K562 (cell line): ENCODE measurements at regions not wholly inside any gene's neighbourhood (a gene's known extent, or its start where the extent isn't known, plus 50 kb on each side); places are given as distances from the start of the nearest gene placed in this dataset.

Experiments
- ATAC-seq: fragments of 200-7000 bp; cut with Tn5 transposase; 3 replicates; pipeline ENCODE4 v1.9.1; 2020; ENCODE audit warnings: moderate library complexity
- BruUV-seq: library from RNA; stranded (reverse); fragments of 400-500 nt; replicated peaks from 2 replicates; lab custom pipeline; 2021; lab: Mats Ljungman, UMichigan
- CTCF ChIA-PET: fragments of 300-600 bp; formaldehyde crosslinking; extraction: SDS; loops from one replicate; lab custom pipeline; 2021; ENCODE audit warnings: low intra/inter-chr PET ratio; lab: Yijun Ruan, JAX
- POLR2A ChIA-PET: fragments of 300-600, 350-650 bp; sonication (Branson Sonifier 250); formaldehyde crosslinking; extraction: SDS; loops from one replicate; lab custom pipeline; 2021; ENCODE audit warnings: antibody characterized with exemption, inconsistent platforms; lab: Yijun Ruan, JAX
- DNase-seq, 4 experiments: peaks; one replicate each; pipeline versions ENCODE4 v3.0.0 to v3.0.0-alpha.2; 2011 to 2018; ENCODE audit warnings: low spot score in 3 of 4, mixed read lengths in 3 of 4; ENCODE audit errors: extremely low read depth in 1 of 4
- FAIRE-seq: peaks from 2 replicates; lab custom pipeline; 2011; peaks lifted over from hg19 to GRCh38; lab: Jason Lieb, UNC
- H2AFZ ChIP-seq: 2 replicates; pipeline ENCODE4 v1.6.0; 2011; ENCODE audit warnings: low read depth, low read length, control low read depth, inconsistent platforms
- H3K27ac ChIP-seq: fragments of 200-600 bp; 3 replicates; pipeline ENCODE4 v1.8.0; 2011; ENCODE audit warnings: low read depth, mild to moderate bottlenecking, control low read depth, inconsistent platforms, low read length, moderate library complexity, mixed read lengths; ENCODE audit errors: extremely low read depth
- H3K27me3 ChIP-seq, 2 experiments: fragments of 300-600 bp in 1 of 2; 2 replicates in 1 of 2; 3 replicates in 1 of 2; pipeline versions ENCODE4 v1.6.0 to v1.8.0; 2011; ENCODE audit warnings: inconsistent platforms in 2 of 2, low read length in 2 of 2, mild to moderate bottlenecking in 1 of 2, mixed read lengths in 1 of 2, moderate library complexity in 1 of 2; ENCODE audit not compliant: control insufficient read depth in 2 of 2, insufficient read depth in 2 of 2
- H3K36me3 ChIP-seq: fragments of 300-600 bp; 3 replicates; pipeline ENCODE4 v1.8.0; 2011; ENCODE audit warnings: mild to moderate bottlenecking, low read length, inconsistent platforms; ENCODE audit not compliant: control insufficient read depth, insufficient read depth
- H3K4me1 ChIP-seq, 2 experiments: fragments of 200-600 bp in 1 of 2; replicated peaks in 1 of 2; 2 replicates in 1 of 2; 3 replicates in 1 of 2; pipeline versions ENCODE4 v1.5.1 to v1.8.0; 2011; ENCODE audit warnings: inconsistent platforms in 2 of 2, low read length in 2 of 2, mild to moderate bottlenecking in 1 of 2, mixed read lengths in 1 of 2, moderate library complexity in 1 of 2; ENCODE audit not compliant: control insufficient read depth in 2 of 2, insufficient read depth in 2 of 2
- H3K4me2 ChIP-seq: 2 replicates; pipeline ENCODE4 v1.6.1; 2011; ENCODE audit warnings: low read length, control low read depth, inconsistent platforms, mixed read lengths; ENCODE audit not compliant: insufficient read depth
- H3K4me3 ChIP-seq: fragments of 200-600 bp; sonication (generic), shearing (Covaris generic); 2 replicates; pipeline ENCODE4 v1.5.1; 2016; ENCODE audit warnings: control low read depth, inconsistent platforms
- H3K79me2 ChIP-seq: fragments of 200-600 bp; 3 replicates; pipeline ENCODE4 v1.8.0; 2011; ENCODE audit warnings: low read length, inconsistent platforms; ENCODE audit not compliant: control insufficient read depth, insufficient read depth
- H3K9ac ChIP-seq, 2 experiments: 2 replicates each; pipeline versions ENCODE4 v1.6.0 to v1.6.1; 2011; ENCODE audit warnings: low read depth in 2 of 2, low read length in 2 of 2, control low read depth in 1 of 2, inconsistent platforms in 1 of 2, mild to moderate bottlenecking in 1 of 2, mixed read lengths in 1 of 2; ENCODE audit not compliant: insufficient read depth in 1 of 2
- H3K9me1 ChIP-seq: one replicate; pipeline ENCODE4 v1.6.0; 2011; ENCODE audit warnings: inconsistent platforms, mild to moderate bottlenecking, low read length, moderate library complexity; ENCODE audit not compliant: control insufficient read depth, insufficient read depth
- H3K9me3 ChIP-seq: replicated peaks from 2 replicates; pipeline ENCODE4 v1.5.1; 2011; ENCODE audit warnings: low read depth, low read length, inconsistent platforms; ENCODE audit not compliant: control insufficient read depth, insufficient read depth
- H4K20me1 ChIP-seq: replicated peaks from 2 replicates; pipeline ENCODE4 v1.6.1; 2011; ENCODE audit warnings: low read length, inconsistent platforms, mixed read lengths; ENCODE audit not compliant: control insufficient read depth, insufficient read depth
- CXXC5 ChIP-seq: fragments of 250-450 bp; sonication (Bioruptor Pico); IDR thresholded peaks from 2 replicates; pipeline ENCODE4 v1.8.0; 2022; ENCODE audit warnings: inconsistent platforms, mild to moderate bottlenecking, moderate library complexity
- DACH1 ChIP-seq: fragments of 450-650 bp; IDR thresholded peaks from 2 replicates; pipeline ENCODE4 v1.6.1; 2018; ENCODE audit not compliant: partially characterized antibody
- ELF4 ChIP-seq: fragments of 450-650 bp; formaldehyde crosslinking; IDR thresholded peaks from 2 replicates; pipeline ENCODE4 v1.4.0; 2022; ENCODE audit warnings: missing genetic modification characterization
- NFRKB ChIP-seq: fragments of 450-650 bp; IDR thresholded peaks from 2 replicates; pipeline ENCODE4 v1.6.1; 2016; ENCODE audit warnings: low read depth
- RBFOX2 ChIP-seq: fragments of 200-400 bp; formaldehyde crosslinking; IDR thresholded peaks from 2 replicates; pipeline ENCODE4 v1.6.1; 2017; ENCODE audit warnings: low read depth, mild to moderate bottlenecking, low read length, moderate library complexity
- SETDB1 ChIP-seq: IDR thresholded peaks from one replicate; pipeline ENCODE4 v1.6.1; 2012; ENCODE audit warnings: low read length, control low read depth, inconsistent platforms
- SUPT5H ChIP-seq: fragments of 450-650 bp; IDR thresholded peaks from 2 replicates; pipeline ENCODE4 v1.6.1; 2016
- TAF1 ChIP-seq: IDR thresholded peaks from 2 replicates; pipeline ENCODE4 v1.6.1; 2011; ENCODE audit warnings: mild to moderate bottlenecking, low read length, moderate library complexity; ENCODE audit not compliant: insufficient read depth, control insufficient read depth, severe bottlenecking; ENCODE audit errors: extremely low read depth
- THRAP3 ChIP-seq: fragments of 450-650 bp; IDR thresholded peaks from 2 replicates; pipeline ENCODE4 v1.6.1; 2016; ENCODE audit warnings: mild to moderate bottlenecking, inconsistent platforms, borderline replicate concordance
- WGBS: fragments of 100-300 bp; shearing (Covaris generic); methylation state at CpG from one replicate; pipeline ENCODE4 v1.1.6; 2016; ENCODE audit warnings: low coverage, mixed read lengths; ENCODE audit not compliant: insufficient coverage; ENCODE audit errors: missing lambda C conversion rate; 5-methylcytosine and 5-hydroxymethylcytosine counted together
- in situ Hi-C: fragments of 300-500 bp; cut with MboI; formaldehyde crosslinking; loops from 4 replicates; pipeline ENCODE4 v1.15.0; 2018; ENCODE audit warnings: inconsistent platforms, mixed read lengths
- intact Hi-C: fragments of 100-400 bp; cut with micrococcal nuclease; formaldehyde crosslinking; loops from 2 replicates; pipeline ENCODE4 v1.14.2; 2022
- TF ChIP-seq, protein P1 (sequence below): fragments of 450-650 bp; conservative IDR thresholded peaks from 2 replicates; pipeline ENCODE4 v1.6.1; 2016; ENCODE audit warnings: missing genetic modification characterization, low read depth, mild to moderate bottlenecking, missing compliant biosample characterization, moderate library complexity
- TF ChIP-seq, protein P2 (sequence below): fragments of 200-800 bp; sonication (Bioruptor generic); IDR thresholded peaks from 2 replicates; pipeline ENCODE4 v1.6.1; 2016; ENCODE audit warnings: missing genetic modification characterization, missing compliant biosample characterization
- TF ChIP-seq, protein P3 (sequence below): fragments of 250-450 bp; sonication (Bioruptor Pico); IDR thresholded peaks from 2 replicates; pipeline ENCODE4 v1.8.0; 2022; ENCODE audit warnings: moderate library complexity, mild to moderate bottlenecking, inconsistent platforms

DNA sequence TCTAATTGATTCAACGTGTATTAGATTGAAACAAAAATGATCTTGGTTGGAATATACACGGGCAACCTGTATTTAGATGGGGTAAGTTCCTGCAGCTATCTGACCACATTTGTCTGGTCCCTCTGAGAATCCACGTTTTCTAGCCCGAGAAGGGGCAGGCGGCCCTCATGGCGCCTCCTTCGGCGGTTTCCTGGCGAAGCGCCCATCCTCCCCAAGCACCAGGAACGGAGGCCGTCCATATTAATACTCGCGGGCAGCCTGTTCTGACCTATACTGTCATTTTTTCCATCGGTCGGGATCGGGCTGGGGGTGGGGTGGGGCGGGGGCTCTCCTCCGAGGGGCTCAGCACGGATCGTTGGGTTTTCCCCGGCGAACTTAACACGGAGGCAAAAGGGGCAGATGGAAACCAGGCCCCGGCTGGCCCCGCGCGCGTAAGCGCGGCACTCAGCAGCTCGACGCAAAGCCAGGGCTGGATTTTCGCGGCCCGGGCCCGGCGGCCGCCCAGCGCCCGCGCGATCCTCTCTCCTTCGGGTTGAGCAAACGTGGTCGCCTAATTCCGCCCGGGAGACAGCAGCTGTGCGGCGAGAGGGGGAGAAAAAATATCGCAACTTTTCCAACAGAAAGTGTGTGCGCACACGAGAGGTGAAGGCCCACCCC, 77.2 kb upstream of the BCOR start (continued):
- TF ChIP-seq, protein P1, sequence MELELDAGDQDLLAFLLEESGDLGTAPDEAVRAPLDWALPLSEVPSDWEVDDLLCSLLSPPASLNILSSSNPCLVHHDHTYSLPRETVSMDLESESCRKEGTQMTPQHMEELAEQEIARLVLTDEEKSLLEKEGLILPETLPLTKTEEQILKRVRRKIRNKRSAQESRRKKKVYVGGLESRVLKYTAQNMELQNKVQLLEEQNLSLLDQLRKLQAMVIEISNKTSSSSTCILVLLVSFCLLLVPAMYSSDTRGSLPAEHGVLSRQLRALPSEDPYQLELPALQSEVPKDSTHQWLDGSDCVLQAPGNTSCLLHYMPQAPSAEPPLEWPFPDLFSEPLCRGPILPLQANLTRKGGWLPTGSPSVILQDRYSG (tag): no peak

DNA sequence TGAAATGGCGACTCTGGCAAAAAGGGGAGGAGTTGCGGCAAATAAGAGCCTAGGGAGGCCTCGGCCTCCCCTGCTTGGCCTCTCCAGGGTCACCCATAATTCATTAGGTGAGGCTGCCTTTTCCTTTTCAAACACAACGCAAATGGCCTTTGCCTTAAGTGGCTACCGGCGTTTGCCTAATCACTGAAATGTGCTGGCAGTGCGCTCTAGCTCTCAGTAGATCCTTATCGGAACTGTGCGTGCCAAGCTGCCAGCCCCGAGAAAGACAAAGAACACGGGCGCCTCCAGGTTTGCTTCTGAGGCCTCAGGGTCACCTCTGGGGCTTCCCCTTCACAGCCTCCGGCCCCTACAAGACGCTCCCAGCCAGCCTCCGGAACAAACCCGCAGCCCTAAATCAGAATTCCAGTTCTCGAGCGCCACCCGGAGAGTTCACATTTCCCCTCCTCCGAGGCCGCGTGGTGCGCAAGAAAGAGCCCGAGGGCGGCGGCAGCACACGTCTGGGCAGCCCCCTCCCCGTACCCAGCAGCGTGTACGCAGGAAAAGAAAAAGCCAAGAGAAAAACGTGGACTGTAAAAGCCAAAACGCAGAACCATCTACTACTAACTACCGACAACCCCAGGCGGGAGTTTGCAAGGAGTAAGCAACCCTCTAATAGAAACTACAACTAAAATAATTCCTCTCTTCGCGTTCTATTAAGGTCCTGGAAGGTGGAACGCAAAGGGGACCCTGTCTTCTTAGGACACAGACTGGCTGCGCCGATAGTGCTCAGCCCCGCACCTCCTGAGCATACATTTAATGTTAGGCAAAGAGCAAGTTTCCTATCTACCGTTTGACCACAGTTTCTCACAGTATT, 76.5 kb upstream of the BCOR start:
- intact Hi-C loops: loop anchor here (5.0 to 10.0 kb wide), 3 partner anchors 159 to 357 kb away; no protein-coding TSS in a partner anchor
- peak overlapping the region; percentile 94 to 97 for H3K9ac ChIP-seq
- H4K20me1 ChIP-seq: no peaks in the 10 kb centered on the region
- ChIA-PET CTCF (no interaction called here), POLR2A (interaction anchor here (0.6 to 1.0 kb wide), 2 partner anchors 77 to 81 kb away, joined by 3 to 4 read pairs; partner anchors contain the start of gene BCOR)
- no peak for ATAC-seq
- no peaks in the 10 kb centered on the region for H3K9me1 ChIP-seq
- peaks cover 72% of the 10 kb centered on the region for H3K79me2 ChIP-seq
- FAIRE-seq: no peak
- H3K27ac ChIP-seq: peak overlapping the region; percentile 99
- no peak overlapping the region for H2AFZ ChIP-seq
- no peaks in the 10 kb centered on the region for H3K36me3 ChIP-seq
- H3K27me3 ChIP-seq: no peaks in the 10 kb centered on the region
- peak in 2 of 4 experiments; percentile 22 to 55 for DNase-seq
- peak overlapping the region; percentile 82 for H3K4me2 ChIP-seq
- H3K4me1 ChIP-seq: peaks cover 45 to 66% of the 10 kb centered on the region in 2 experiments
- H3K4me3 ChIP-seq: peak overlapping the region; percentile 48
- BruUV-seq: TSS peak; percentile 40
- in situ Hi-C loops: loop anchor here (5.0 kb wide), 2 partner anchors 67 to 93 kb away; no protein-coding TSS in a partner anchor
- WGBS: 38% methylated on average over 16 of the region's 41 CpGs
- no peaks in the 10 kb centered on the region for H3K9me3 ChIP-seq
- no peak for TF ChIP-seq SETDB1
- TF ChIP-seq, protein P2, sequence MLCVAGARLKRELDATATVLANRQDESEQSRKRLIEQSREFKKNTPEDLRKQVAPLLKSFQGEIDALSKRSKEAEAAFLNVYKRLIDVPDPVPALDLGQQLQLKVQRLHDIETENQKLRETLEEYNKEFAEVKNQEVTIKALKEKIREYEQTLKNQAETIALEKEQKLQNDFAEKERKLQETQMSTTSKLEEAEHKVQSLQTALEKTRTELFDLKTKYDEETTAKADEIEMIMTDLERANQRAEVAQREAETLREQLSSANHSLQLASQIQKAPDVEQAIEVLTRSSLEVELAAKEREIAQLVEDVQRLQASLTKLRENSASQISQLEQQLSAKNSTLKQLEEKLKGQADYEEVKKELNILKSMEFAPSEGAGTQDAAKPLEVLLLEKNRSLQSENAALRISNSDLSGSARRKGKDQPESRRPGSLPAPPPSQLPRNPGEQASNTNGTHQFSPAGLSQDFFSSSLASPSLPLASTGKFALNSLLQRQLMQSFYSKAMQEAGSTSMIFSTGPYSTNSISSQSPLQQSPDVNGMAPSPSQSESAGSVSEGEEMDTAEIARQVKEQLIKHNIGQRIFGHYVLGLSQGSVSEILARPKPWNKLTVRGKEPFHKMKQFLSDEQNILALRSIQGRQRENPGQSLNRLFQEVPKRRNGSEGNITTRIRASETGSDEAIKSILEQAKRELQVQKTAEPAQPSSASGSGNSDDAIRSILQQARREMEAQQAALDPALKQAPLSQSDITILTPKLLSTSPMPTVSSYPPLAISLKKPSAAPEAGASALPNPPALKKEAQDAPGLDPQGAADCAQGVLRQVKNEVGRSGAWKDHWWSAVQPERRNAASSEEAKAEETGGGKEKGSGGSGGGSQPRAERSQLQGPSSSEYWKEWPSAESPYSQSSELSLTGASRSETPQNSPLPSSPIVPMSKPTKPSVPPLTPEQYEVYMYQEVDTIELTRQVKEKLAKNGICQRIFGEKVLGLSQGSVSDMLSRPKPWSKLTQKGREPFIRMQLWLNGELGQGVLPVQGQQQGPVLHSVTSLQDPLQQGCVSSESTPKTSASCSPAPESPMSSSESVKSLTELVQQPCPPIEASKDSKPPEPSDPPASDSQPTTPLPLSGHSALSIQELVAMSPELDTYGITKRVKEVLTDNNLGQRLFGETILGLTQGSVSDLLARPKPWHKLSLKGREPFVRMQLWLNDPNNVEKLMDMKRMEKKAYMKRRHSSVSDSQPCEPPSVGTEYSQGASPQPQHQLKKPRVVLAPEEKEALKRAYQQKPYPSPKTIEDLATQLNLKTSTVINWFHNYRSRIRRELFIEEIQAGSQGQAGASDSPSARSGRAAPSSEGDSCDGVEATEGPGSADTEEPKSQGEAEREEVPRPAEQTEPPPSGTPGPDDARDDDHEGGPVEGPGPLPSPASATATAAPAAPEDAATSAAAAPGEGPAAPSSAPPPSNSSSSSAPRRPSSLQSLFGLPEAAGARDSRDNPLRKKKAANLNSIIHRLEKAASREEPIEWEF (CRISPR knock-in tag): 0 out of 2 replicates have a peak, but pooled peaks have one; percentile 38
- TF ChIP-seq SUPT5H: no peak
- TF ChIP-seq ELF4 (CRISPR knock-in tag): no peak
- peak; percentile 31; the same call in 1 of the 2 replicates for TF ChIP-seq CXXC5 (CRISPR knock-in tag)
- 0 out of 2 replicates have a peak, but pooled peaks have one; percentile 17 for TF ChIP-seq THRAP3
- TF ChIP-seq NFRKB: peak; percentile 56; the same call in 1 of the 2 replicates
- no peak for TF ChIP-seq DACH1
- peak; percentile 79 for TF ChIP-seq RBFOX2
- peak; percentile 8 for TF ChIP-seq TAF1
- TF ChIP-seq, protein P3, sequence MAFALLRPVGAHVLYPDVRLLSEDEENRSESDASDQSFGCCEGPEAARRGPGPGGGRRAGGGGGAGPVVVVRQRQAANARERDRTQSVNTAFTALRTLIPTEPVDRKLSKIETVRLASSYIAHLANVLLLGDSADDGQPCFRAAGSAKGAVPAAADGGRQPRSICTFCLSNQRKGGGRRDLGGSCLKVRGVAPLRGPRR (CRISPR knock-in tag): no peak
